HepG2 (cell line): ENCODE measurements at regions not wholly inside any gene's neighbourhood (a gene's known extent, or its start where the extent isn't known, plus 50 kb on each side); places are given as distances from the start of the nearest gene placed in this dataset.

ENCODE experiments used
- ATAC-seq: fragments of 200-7000 bp; cut with Tn5 transposase; 3 replicates; pipeline ENCODE4 v1.9.1; 2020; ENCODE audit warnings: mild to moderate bottlenecking, moderate library complexity
- BruUV-seq: library from RNA; stranded (reverse); fragments of 400-500 nt; replicated peaks from 2 replicates; lab custom pipeline; 2021; lab: Mats Ljungman, UMichigan
- CTCF ChIA-PET: fragments of 300-600 bp; formaldehyde crosslinking; extraction: SDS; loops from one replicate; lab custom pipeline; 2021; ENCODE audit warnings: low total read pairs, inconsistent platforms, low intra/inter-chr PET ratio; lab: Yijun Ruan, JAX
- POLR2A ChIA-PET: fragments of 350-600 bp; sonication (Branson Sonifier 250); formaldehyde crosslinking; loops from one replicate; lab custom pipeline; 2020; ENCODE audit warnings: antibody characterized with exemption, inconsistent platforms; lab: Yijun Ruan, JAX
- DNase-seq: peaks from one replicate; pipeline ENCODE4 v3.0.0-alpha.2; 2015; ENCODE audit warnings: low spot score
- FAIRE-seq: peaks from 3 replicates; lab custom pipeline; 2011; peaks lifted over from hg19 to GRCh38; lab: Jason Lieb, UNC
- H2AFZ ChIP-seq: one replicate; pipeline ENCODE4 v1.6.1; 2011; ENCODE audit warnings: low read length, inconsistent platforms
- H3K27ac ChIP-seq: fragments of 300-600 bp; 3 replicates; pipeline ENCODE4 v1.8.0; 2011; ENCODE audit warnings: mixed run types, mild to moderate bottlenecking, mixed read lengths, low read length, inconsistent platforms; ENCODE audit not compliant: insufficient read depth; ENCODE audit errors: extremely low read length
- H3K27me3 ChIP-seq, 2 experiments: fragments of 200-600 bp in 1 of 2; 2 replicates in 1 of 2; 3 replicates in 1 of 2; pipeline versions ENCODE4 v1.6.0 to v1.8.0; 2011; ENCODE audit warnings: low read length in 2 of 2, mild to moderate bottlenecking in 2 of 2, moderate library complexity in 2 of 2, inconsistent platforms in 1 of 2; ENCODE audit not compliant: insufficient read depth in 2 of 2, control insufficient read depth in 1 of 2
- H3K36me3 ChIP-seq, 2 experiments: fragments of 200-600 bp in 1 of 2; replicated peaks in 1 of 2; 2 replicates in 1 of 2; 3 replicates in 1 of 2; pipeline versions ENCODE4 v1.5.1 to v1.8.0; 2011; ENCODE audit warnings: low read length in 2 of 2, inconsistent platforms in 1 of 2; ENCODE audit not compliant: insufficient read depth in 2 of 2, control insufficient read depth in 1 of 2
- H3K4me1 ChIP-seq: 2 replicates; pipeline ENCODE4 v1.5.1; 2012; ENCODE audit warnings: low read length, inconsistent platforms; ENCODE audit not compliant: insufficient read depth
- H3K4me2 ChIP-seq: 2 replicates; pipeline ENCODE4 v1.6.0; 2011; ENCODE audit warnings: low read depth, low read length, inconsistent platforms
- H3K4me3 ChIP-seq, 3 experiments: fragments of 200-600 bp in 1 of 3; sonication (generic), shearing (Covaris generic) in 1 of 3; replicated peaks in 1 of 3; 2 replicates each; pipeline ENCODE4 v1.5.1; 2011 to 2016; ENCODE audit warnings: low read length in 3 of 3, inconsistent platforms in 2 of 3, low read depth in 2 of 3, mild to moderate bottlenecking in 2 of 3, control low read depth in 1 of 3, mixed read lengths in 1 of 3; ENCODE audit not compliant: insufficient read depth in 1 of 3
- H3K79me2 ChIP-seq: one replicate; pipeline ENCODE4 v1.6.1; 2011; ENCODE audit warnings: low read length, inconsistent platforms; ENCODE audit not compliant: insufficient read depth
- H3K9ac ChIP-seq: 2 replicates; pipeline ENCODE4 v1.6.0; 2011; ENCODE audit warnings: mild to moderate bottlenecking, low read depth, low read length, inconsistent platforms; ENCODE audit not compliant: insufficient read depth
- H3K9me3 ChIP-seq: 2 replicates; pipeline ENCODE4 v1.5.1; 2012; ENCODE audit warnings: mild to moderate bottlenecking, low read length
- H4K20me1 ChIP-seq: 2 replicates; pipeline ENCODE4 v1.6.0; 2011; ENCODE audit warnings: inconsistent platforms, mild to moderate bottlenecking, low read length, moderate library complexity; ENCODE audit not compliant: insufficient read depth
- ASH2L ChIP-seq: fragments of 300-600, 200-600 bp; sonication (generic); IDR thresholded peaks from 2 replicates; pipeline ENCODE4 v1.7.0; 2017; ENCODE audit warnings: low read depth, mild to moderate bottlenecking, moderate library complexity, mixed read lengths, low read length; ENCODE audit not compliant: insufficient read length
- CREBL2 ChIP-seq: sonication (generic); formaldehyde crosslinking; IDR thresholded peaks from 2 replicates; pipeline ENCODE4 v1.8.1; 2023; ENCODE audit warnings: missing genetic modification reagents, mild to moderate bottlenecking, borderline replicate concordance
- DDIT3 ChIP-seq: sonication (generic); formaldehyde crosslinking; IDR thresholded peaks from 2 replicates; pipeline ENCODE4 v1.4.0; 2020; ENCODE audit warnings: mild to moderate bottlenecking, missing genetic modification reagents
- IRF2 ChIP-seq: IDR thresholded peaks from 2 replicates; pipeline ENCODE4 v1.6.1; 2018; ENCODE audit warnings: missing genetic modification reagents, missing compliant biosample characterization
- RBAK ChIP-seq: sonication (generic); formaldehyde crosslinking; IDR thresholded peaks from 2 replicates; pipeline ENCODE4 v1.5.1; 2020; ENCODE audit warnings: mild to moderate bottlenecking, missing genetic modification reagents
- RFX5 ChIP-seq: IDR thresholded peaks from 2 replicates; pipeline ENCODE4 v1.6.1; 2011; ENCODE audit warnings: low read depth, low read length, improper control_type of control experiment
- SIX1 ChIP-seq: sonication (generic); formaldehyde crosslinking; IDR thresholded peaks from 2 replicates; pipeline ENCODE4 v1.4.0; 2020; ENCODE audit warnings: missing genetic modification reagents, borderline replicate concordance
- SUZ12 ChIP-seq: fragments of 150-350 bp; IDR thresholded peaks from 2 replicates; pipeline ENCODE4 v1.6.1; 2014; ENCODE audit warnings: low read depth, low read length
- YY1 ChIP-seq: IDR thresholded peaks from 2 replicates; pipeline ENCODE4 v1.6.1; 2011; ENCODE audit warnings: low read length, low read depth, moderate library complexity, mild to moderate bottlenecking; ENCODE audit not compliant: insufficient read depth, insufficient replicate concordance
- ZBTB20 ChIP-seq: sonication (generic); formaldehyde crosslinking; IDR thresholded peaks from 2 replicates; pipeline ENCODE4 v1.8.1; 2023; ENCODE audit warnings: missing genetic modification reagents, low read depth, mild to moderate bottlenecking, borderline replicate concordance
- ZNF17 ChIP-seq: sonication (generic); formaldehyde crosslinking; IDR thresholded peaks from 2 replicates; pipeline ENCODE4 v1.5.0; 2020; ENCODE audit warnings: mild to moderate bottlenecking, missing genetic modification reagents
- ZNF337 ChIP-seq: sonication (generic); formaldehyde crosslinking; IDR thresholded peaks from 2 replicates; pipeline ENCODE4 v1.5.1; 2020; ENCODE audit warnings: missing genetic modification reagents, low read depth, mild to moderate bottlenecking, borderline replicate concordance
- ZNF576 ChIP-seq: sonication (generic); formaldehyde crosslinking; IDR thresholded peaks from 2 replicates; pipeline ENCODE4 v1.4.0; 2020; ENCODE audit warnings: mild to moderate bottlenecking, missing genetic modification reagents
- ZNF670 ChIP-seq: sonication (generic); formaldehyde crosslinking; IDR thresholded peaks from 2 replicates; pipeline ENCODE4 v1.8.0; 2022; ENCODE audit warnings: mild to moderate bottlenecking, missing genetic modification reagents, borderline replicate concordance
- ZNF790 ChIP-seq: sonication (generic); formaldehyde crosslinking; IDR thresholded peaks from 2 replicates; pipeline ENCODE4 v1.8.0; 2022; ENCODE audit warnings: missing genetic modification reagents, mild to moderate bottlenecking, borderline replicate concordance
- WGBS: methylation state at CpG from one replicate; pipeline ENCODE4 v1.1.6; 2017; ENCODE audit warnings: low lambda C conversion rate; 5-methylcytosine and 5-hydroxymethylcytosine counted together
- in situ Hi-C: cut with HindIII; loops from 2 replicates; pipeline ENCODE4 v1.10.0; 2017; ENCODE audit warnings: low pct_unique_long_range_greater_than_20kb; ENCODE audit not compliant: extremely low pct_ligation_motif_present
- intact Hi-C: fragments of 100-400 bp; cut with micrococcal nuclease; formaldehyde crosslinking; loops from one replicate; pipeline ENCODE4 v1.10.0; 2022; ENCODE audit not compliant: unreplicated experiment

- Histone ChIP-seq H3K27me3 (no peaks in the 10 kb centered on the region; a peak in 1 of 5 replicates), H3K9me3 (no peaks in the 10 kb centered on the region), H2AFZ (no peak overlapping the region), H3K4me3 (no peak overlapping the region), H3K36me3 (no peaks in the 10 kb centered on the region), H3K27ac (no peak overlapping the region), H3K4me2 (no peak overlapping the region), H4K20me1 (no peaks in the 10 kb centered on the region), H3K4me1 (no peaks in the 10 kb centered on the region), H3K79me2 (no peaks in the 10 kb centered on the region), H3K9ac (no peak overlapping the region)
- FAIRE-seq (no peak), ATAC-seq (no peak), DNase-seq (no peak)
- ChIA-PET CTCF (no interaction called here), POLR2A (no interaction called here)
- WGBS = 7% methylated on average over 2 of the region's 2 CpGs
- intact Hi-C loops (loop anchor here (10.0 kb wide), 1 partner anchor 258 kb away; no protein-coding TSS in a partner anchor), in situ Hi-C loops (no loop called here)
- TF ChIP-seq YY1 (no peak), ZNF337 (CRISPR knock-in tag) (no peak), ZNF670 (CRISPR knock-in tag) (no peak), CREBL2 (no peak), ZNF790 (no peak), SUZ12 (no peak), SIX1 (CRISPR knock-in tag) (no peak), RFX5 (no peak), RBAK (CRISPR knock-in tag) (no peak), ZBTB20 (CRISPR knock-in tag) (no peak), DDIT3 (CRISPR knock-in tag) (no peak), ZNF576 (CRISPR knock-in tag) (no peak), IRF2 (CRISPR knock-in tag) (no peak), ZNF17 (CRISPR knock-in tag) (no peak), ASH2L (no peak)
- no TSS peak for BruUV-seq
Measured at GRCh38 chr5:87076931-87077330, 190.8 kb upstream of the RASA1 start.
